ENCODE measurements at regions not wholly inside any gene's neighbourhood (a gene's known extent, or its start where the extent isn't known, plus 50 kb on each side); places are given as distances from the start of the nearest gene placed in this dataset.

DNA sequence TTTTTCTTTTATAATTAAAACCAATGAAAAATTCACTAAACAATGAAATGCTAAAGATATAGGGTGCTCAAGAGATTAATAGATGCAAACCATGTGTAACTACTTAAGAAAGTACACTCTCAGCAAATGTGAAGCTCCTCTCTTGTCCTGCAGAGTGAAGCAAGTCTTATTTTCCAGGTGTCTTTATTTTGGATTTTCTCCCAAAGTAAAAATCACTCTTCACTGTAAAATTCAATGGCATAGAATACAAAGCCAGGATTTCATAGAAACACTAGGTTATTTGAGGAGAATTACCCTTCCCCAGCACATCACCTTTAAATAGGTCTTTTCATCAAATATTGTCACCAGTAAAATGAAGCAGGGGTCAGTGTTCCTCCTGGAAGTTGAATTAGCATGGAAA is 57.0 kb upstream of the GIMD1 start:
- no peaks in the 10 kb centered on the region for H3K27me3 ChIP-seq
- TF ChIP-seq POLR2AphosphoS5 (IDR thresholded peaks at IDR 0.05) (no peak), EP300 (IDR thresholded peaks at IDR 0.05) (no peak)
- no peak overlapping the region for H3K4me3 ChIP-seq
- no peaks in the 10 kb centered on the region for H3K4me1 ChIP-seq
- H3K36me3 ChIP-seq = no peaks in the 10 kb centered on the region
- no peaks in the 10 kb centered on the region for H3K9me3 ChIP-seq
- DNase-seq (ENCODE audit: low spot score in 2 of 2) = no peak
- no peak overlapping the region for H3K27ac ChIP-seq

DNA sequence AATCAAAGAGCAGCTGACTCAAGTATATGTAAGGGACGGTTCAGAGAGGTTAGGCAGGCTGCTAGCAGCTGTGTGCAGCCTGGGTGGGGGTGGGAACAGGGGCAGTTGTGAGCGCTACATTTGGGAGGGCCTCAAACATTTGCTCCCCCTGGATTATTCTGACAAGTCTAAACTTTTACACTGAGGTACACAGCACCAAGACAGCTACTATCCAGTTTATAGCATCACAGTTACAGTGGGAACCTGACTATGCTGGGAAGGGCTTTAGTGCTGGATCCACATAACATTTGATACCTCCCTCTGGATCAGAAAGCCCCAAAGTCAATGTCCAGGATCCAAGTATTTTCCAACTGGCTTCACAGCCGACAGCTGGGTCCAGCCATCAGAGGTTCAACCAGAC is 55.8 kb upstream of the GIMD1 start:
- Histone ChIP-seq H3K27ac (no peak overlapping the region), H3K27me3 (no peaks in the 10 kb centered on the region), H3K36me3 (no peaks in the 10 kb centered on the region), H3K4me3 (no peak overlapping the region), H3K9me3 (no peaks in the 10 kb centered on the region), H3K4me1 (no peaks in the 10 kb centered on the region)
- no peak for TF ChIP-seq EP300 (IDR thresholded peaks at IDR 0.05)
- TF ChIP-seq POLR2A (IDR thresholded peaks at IDR 0.05) = no peak
- TF ChIP-seq CTCF (IDR thresholded peaks at IDR 0.05) = no peak
- no peak for TF ChIP-seq POLR2AphosphoS5 (IDR thresholded peaks at IDR 0.05)
- no peak for DNase-seq (ENCODE audit: low spot score in 2 of 2)
- 76% methylated on average over 3 of the region's 3 CpGs for WGBS

GRCh38 chr4:106423791-106424190 is 55.2 kb upstream of the GIMD1 start:
- H3K9me3 ChIP-seq = no peaks in the 10 kb centered on the region
- no peak overlapping the region for H3K27ac ChIP-seq
- no peaks in the 10 kb centered on the region for H3K27me3 ChIP-seq
- TF ChIP-seq EP300 (IDR thresholded peaks at IDR 0.05) = no peak
- no peak for TF ChIP-seq POLR2A (IDR thresholded peaks at IDR 0.05)
- TF ChIP-seq POLR2AphosphoS5 (IDR thresholded peaks at IDR 0.05) = no peak
- no peak for TF ChIP-seq CTCF (IDR thresholded peaks at IDR 0.05)
- DNase-seq (ENCODE audit: low spot score in 2 of 2) = no peak
- no peaks in the 10 kb centered on the region for H3K4me1 ChIP-seq
- no peaks in the 10 kb centered on the region for H3K36me3 ChIP-seq
- H3K4me3 ChIP-seq = no peak overlapping the region

- Histone ChIP-seq H3K4me1 (no peaks in the 10 kb centered on the region), H3K9me3 (no peaks in the 10 kb centered on the region), H3K27me3 (no peaks in the 10 kb centered on the region), H3K36me3 (no peaks in the 10 kb centered on the region), H3K27ac (no peak overlapping the region), H3K4me3 (no peak overlapping the region)
- 54% methylated on average over 1 of the region's 1 CpG for WGBS
- DNase-seq (ENCODE audit: low spot score in 2 of 2) = no peak
- no peak for TF ChIP-seq EP300 (IDR thresholded peaks at IDR 0.05)
- no peak for TF ChIP-seq POLR2AphosphoS5 (IDR thresholded peaks at IDR 0.05)
- TF ChIP-seq POLR2A (IDR thresholded peaks at IDR 0.05) = no peak
- no peak for TF ChIP-seq CTCF (IDR thresholded peaks at IDR 0.05)
Measured at GRCh38 chr4:106422766-106423165, 54.2 kb upstream of the GIMD1 start.

DNA sequence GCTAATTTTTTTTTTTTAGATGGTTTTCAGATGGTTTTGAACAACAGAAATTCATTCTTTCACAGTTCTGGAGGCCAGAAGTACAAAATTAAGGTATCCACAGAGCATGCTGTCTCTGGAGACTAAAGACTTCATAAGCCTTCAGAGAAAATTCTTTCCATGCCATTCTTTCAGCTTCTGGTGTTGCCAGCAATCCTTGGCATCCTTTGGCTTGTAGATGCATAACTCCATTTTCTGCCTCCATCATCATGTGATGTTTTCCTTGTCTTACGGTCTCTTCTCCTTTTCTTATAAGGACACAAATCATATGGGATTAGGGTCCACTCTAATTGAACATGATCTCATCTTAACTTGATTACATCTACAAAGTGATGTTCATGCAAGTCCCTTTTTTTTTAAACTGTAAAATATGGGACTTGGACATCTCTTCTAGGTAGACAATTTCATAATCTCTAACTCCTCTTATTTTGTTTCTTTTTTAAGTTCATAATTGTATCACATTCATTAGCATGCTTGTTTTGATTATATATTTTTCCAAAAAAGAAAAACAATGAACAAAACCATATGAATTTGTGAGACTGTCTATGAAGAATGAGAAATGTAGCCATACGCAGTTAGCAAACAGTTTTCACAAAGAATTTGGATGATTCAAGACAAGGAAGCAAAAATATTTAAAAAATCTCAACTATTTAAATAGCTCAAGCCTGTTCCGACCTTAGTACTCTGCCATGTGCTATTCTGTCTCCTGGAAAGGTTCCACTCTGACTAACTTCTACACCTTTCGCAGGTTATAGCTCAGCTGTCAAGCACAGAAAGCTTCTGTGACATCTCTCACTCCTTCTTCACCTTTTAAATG is 53.1 kb upstream of the GIMD1 start:
- Histone ChIP-seq H3K4me1 (no peaks in the 10 kb centered on the region), H3K4me3 (no peak overlapping the region)
- 39% methylated on average over 4 of the region's 4 CpGs for WGBS

More for the DNA sequence above, 53.1 kb upstream of the GIMD1 start:
- Histone ChIP-seq H3K27me3 (no peaks in the 10 kb centered on the region), H3K36me3 (no peaks in the 10 kb centered on the region), H3K27ac (no peak overlapping the region), H3K9me3 (no peaks in the 10 kb centered on the region)
- TF ChIP-seq CTCF (IDR thresholded peaks at IDR 0.05) = no peak
- no peak for TF ChIP-seq POLR2A (IDR thresholded peaks at IDR 0.05)
- TF ChIP-seq EP300 (IDR thresholded peaks at IDR 0.05) = no peak
- TF ChIP-seq POLR2AphosphoS5 (IDR thresholded peaks at IDR 0.05) = no peak
- DNase-seq (ENCODE audit: low spot score in 2 of 2) = no peak

Data from suprapubic skin (tissue), 4 donors.